ENCODE measurements at regions not wholly inside any gene's neighbourhood (a gene's known extent, or its start where the extent isn't known, plus 50 kb on each side); places are given as distances from the start of the nearest gene placed in this dataset.

DNA sequence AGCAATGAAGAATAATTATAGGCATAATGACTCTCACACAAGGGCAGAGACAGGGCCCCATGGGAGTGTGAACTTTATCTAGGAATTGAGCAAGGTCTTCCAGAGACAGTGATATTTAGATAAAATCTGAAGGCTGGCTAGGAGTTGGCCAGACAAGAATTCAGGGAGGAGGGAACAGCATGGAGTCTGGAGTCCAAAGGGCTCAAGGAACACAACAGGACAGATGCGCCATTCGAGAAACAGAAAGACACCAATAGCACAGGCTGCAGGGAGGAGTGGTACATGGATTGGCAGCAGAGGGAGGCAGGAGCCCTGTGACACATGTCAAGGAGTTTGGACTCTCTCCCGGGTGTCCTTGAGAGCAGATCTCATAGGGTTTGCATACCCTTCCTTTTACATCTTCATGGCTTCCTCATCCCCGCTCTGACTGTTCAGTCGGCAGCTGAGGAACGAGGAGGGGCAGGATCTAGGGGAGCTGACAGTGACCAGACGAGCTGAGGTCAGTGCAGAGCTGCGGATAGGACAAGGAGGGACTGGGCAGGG lies 64.0 kb upstream of the XPA start:
- TF ChIP-seq CTCF (IDR thresholded peaks at IDR 0.05; ENCODE audit: insufficient read depth, low read length) (no peak), POLR2AphosphoS5 (IDR thresholded peaks at IDR 0.05; ENCODE audit: low read depth) (no peak), REST (IDR thresholded peaks at IDR 0.05; ENCODE audit: insufficient replicate concordance, low read depth) (no peak)

Measured in HL-60 (cell line).